ENCODE measurements at regions not wholly inside any gene's neighbourhood (a gene's known extent, or its start where the extent isn't known, plus 50 kb on each side); places are given as distances from the start of the nearest gene placed in this dataset.

- TF ChIP-seq EP300 (IDR thresholded peaks at IDR 0.05) = no peak
- no peak for TF ChIP-seq CTCF (IDR thresholded peaks at IDR 0.05)
- no peak for TF ChIP-seq POLR2AphosphoS5 (IDR thresholded peaks at IDR 0.05)
These were observed 242.2 kb upstream of the DDI1 start for GRCh38 chr11:103794262-103794661.

All from stomach (tissue), 4 donors.